Rectal smooth muscle tissue (tissue), 1 donor: ENCODE measurements at regions not wholly inside any gene's neighbourhood (a gene's known extent, or its start where the extent isn't known, plus 50 kb on each side); places are given as distances from the start of the nearest gene placed in this dataset.

Experiments used
- H3K27ac ChIP-seq: one replicate; pipeline ENCODE4 v1.7.0; 2013; ENCODE audit warnings: low read depth, low read length, inconsistent platforms
- H3K27me3 ChIP-seq: one replicate; pipeline ENCODE4 v1.7.0; 2013; ENCODE audit warnings: low read length; ENCODE audit not compliant: control insufficient read depth, insufficient read depth
- H3K36me3 ChIP-seq: one replicate; pipeline ENCODE4 v1.7.0; 2013; ENCODE audit warnings: low read length; ENCODE audit not compliant: control insufficient read depth, insufficient read depth
- H3K4me1 ChIP-seq: one replicate; pipeline ENCODE4 v1.7.0; 2013; ENCODE audit warnings: low read length; ENCODE audit not compliant: control insufficient read depth, insufficient read depth
- H3K4me3 ChIP-seq: one replicate; pipeline ENCODE4 v1.7.0; 2013; ENCODE audit warnings: low read length
- H3K9ac ChIP-seq: one replicate; pipeline ENCODE4 v1.7.0; 2013; ENCODE audit warnings: low read length

DNA sequence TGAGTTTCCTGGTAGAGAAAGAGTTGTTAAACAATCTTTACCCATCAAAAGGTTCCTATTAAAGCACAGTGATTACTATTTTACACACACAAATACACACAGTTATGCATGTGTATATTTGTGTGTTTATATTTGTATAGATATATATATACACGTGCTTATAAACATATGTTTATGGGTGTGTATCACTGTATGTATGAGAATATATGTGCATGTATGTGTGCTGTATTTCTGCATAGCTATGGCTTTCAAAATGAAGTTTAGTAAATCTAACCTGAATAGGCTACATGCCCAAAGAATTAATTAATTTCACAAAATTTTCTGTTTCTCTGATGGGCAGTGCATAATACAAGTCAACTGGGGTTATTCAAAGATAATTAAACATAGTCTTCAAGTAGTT is 723.1 kb upstream of the KIRREL3 start:
- no peak overlapping the region for H3K27ac ChIP-seq
- no peaks in the 10 kb centered on the region for H3K27me3 ChIP-seq
- H3K9ac ChIP-seq, result no peak overlapping the region
- H3K36me3 ChIP-seq, result no peaks in the 10 kb centered on the region
- no peak overlapping the region for H3K4me3 ChIP-seq
- no peaks in the 10 kb centered on the region for H3K4me1 ChIP-seq

DNA sequence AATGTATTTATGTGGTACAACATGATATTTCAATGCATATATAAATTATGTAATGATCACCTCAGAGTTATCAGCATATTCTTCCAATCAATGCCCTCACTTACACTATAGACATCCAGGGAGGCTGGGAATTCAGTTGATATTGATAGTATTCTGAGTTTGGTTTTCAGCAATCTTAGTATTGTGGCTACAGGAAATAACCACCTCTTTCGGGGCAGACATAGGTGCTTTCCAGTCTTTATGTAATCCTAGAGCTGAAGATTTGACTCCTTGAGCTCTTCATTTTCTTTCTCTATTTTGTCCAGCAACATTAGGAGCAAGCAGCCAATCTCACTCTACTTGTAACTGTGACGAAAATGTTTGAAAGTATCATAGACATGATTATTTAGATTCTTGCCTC is 712.7 kb upstream of the KIRREL3 start:
- H3K4me3 ChIP-seq, result no peak overlapping the region
- H3K4me1 ChIP-seq, result no peaks in the 10 kb centered on the region
- H3K9ac ChIP-seq, result no peak overlapping the region
- no peak overlapping the region for H3K27ac ChIP-seq
- no peaks in the 10 kb centered on the region for H3K27me3 ChIP-seq
- no peaks in the 10 kb centered on the region for H3K36me3 ChIP-seq

DNA sequence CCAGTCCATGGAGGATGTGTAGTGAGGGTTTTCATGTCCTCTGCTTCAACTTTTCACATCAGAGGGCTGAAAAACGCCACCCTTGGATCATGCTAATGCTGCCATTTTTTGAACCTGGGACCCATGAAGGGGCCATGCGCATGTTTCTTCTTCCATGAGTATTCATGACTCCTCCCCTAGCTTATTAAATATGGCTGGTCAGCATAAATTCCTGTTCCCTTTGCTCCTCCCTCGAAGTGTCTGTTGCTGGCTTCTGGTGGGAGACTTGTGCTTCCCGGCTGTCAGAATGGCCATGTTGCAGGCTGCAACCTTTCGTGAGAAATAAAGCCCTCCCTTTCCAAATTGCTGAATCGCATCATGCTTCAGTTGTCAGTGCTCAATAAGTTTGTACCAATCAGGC is 711.2 kb upstream of the KIRREL3 start:
- Histone ChIP-seq H3K4me3 (no peak overlapping the region), H3K27ac (no peak overlapping the region), H3K9ac (no peak overlapping the region), H3K4me1 (no peaks in the 10 kb centered on the region), H3K36me3 (no peaks in the 10 kb centered on the region), H3K27me3 (no peaks in the 10 kb centered on the region)

DNA sequence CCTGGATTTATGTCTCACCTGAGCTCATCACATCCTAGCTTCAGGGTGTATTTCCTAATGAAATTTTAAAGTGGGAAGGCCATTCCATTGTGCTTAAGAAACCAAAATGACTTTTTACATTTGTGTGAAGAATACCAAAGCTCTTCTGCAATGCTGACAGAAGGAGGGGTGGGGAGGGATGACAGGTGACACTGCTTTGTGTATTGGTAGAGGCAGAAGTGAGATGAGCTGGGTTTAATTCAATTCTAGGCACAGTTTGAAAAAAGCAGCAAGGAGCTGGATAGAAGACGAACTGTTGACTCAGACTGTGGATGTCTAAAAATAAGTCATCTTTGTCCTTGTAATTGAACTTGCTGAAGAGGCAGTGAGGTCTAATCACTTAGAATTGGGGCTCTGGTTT is 710.3 kb upstream of the KIRREL3 start:
- Histone ChIP-seq H3K4me1 (no peaks in the 10 kb centered on the region), H3K36me3 (no peaks in the 10 kb centered on the region), H3K27ac (no peak overlapping the region)

DNA sequence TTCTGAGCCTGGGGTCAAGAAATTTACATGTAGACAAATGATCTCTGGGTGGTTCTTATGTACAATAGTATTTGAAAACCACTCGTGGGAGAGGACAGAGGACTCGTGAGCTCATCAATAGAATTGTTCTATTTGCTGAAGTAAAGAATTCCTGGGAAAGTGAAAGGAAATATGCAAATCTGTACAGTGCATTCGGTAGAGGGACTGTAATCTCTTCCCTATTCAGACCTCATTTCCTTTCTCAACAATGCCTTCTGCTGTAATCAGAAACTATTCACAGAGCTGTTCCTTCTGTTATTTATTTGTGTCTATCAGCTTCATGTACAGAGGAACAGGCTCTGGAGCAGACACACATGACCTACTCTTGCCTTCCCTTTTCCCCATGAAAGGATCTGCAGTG is 709.4 kb upstream of the KIRREL3 start:
- H3K36me3 ChIP-seq, result no peaks in the 10 kb centered on the region
- H3K27ac ChIP-seq, result no peak overlapping the region
- no peaks in the 10 kb centered on the region for H3K4me1 ChIP-seq
- no peak overlapping the region for H3K9ac ChIP-seq
- no peaks in the 10 kb centered on the region for H3K27me3 ChIP-seq
- no peak overlapping the region for H3K4me3 ChIP-seq

More for the DNA sequence above, 710.3 kb upstream of the KIRREL3 start:
- H3K27me3 ChIP-seq, result no peaks in the 10 kb centered on the region
- no peak overlapping the region for H3K4me3 ChIP-seq
- H3K9ac ChIP-seq, result no peak overlapping the region

DNA sequence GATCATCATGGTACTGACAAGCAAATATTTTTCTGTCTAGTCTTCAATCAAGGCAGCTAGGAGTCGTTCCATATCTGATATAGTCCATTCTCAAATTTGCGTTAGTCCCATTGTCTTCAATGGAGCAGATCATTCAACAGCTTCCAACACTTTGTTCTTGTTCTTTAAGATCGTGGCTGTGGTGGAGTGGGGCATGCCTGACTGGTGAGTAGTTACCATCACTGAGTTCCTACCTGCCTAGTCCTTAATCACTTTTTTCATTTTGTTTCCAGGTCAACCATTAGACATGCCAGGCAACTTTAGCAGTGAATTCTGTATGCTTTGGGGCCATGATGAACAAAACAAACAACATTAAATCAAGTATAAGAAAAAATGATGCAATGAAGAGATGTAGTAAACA is 693.1 kb upstream of the KIRREL3 start:
- H3K9ac ChIP-seq, result no peak overlapping the region
- no peaks in the 10 kb centered on the region for H3K36me3 ChIP-seq
- no peaks in the 10 kb centered on the region for H3K27me3 ChIP-seq
- H3K27ac ChIP-seq, result no peak overlapping the region
- H3K4me1 ChIP-seq, result no peaks in the 10 kb centered on the region
- no peak overlapping the region for H3K4me3 ChIP-seq

DNA sequence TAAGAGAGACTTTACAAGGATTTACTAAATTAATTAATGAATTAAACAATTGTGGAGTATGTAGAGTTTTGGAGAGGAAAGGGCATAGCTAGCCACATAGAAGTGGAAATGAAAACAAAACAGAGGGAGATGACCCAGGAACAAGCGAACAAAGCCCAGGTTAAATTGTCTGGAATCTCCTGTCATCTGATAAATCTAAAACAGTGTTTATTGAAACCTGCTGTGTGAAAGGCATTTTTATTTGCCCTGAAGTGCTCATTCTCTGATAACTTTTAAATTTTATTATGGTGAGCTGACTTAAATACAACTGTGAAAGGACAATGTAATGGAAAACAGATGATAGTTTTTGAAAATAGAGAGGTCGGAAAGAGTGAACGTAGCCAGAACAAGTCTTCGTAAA is 682.8 kb upstream of the KIRREL3 start:
- Histone ChIP-seq H3K9ac (no peak overlapping the region), H3K27ac (no peak overlapping the region), H3K27me3 (no peaks in the 10 kb centered on the region), H3K4me3 (no peak overlapping the region), H3K4me1 (no peaks in the 10 kb centered on the region), H3K36me3 (no peaks in the 10 kb centered on the region)

DNA sequence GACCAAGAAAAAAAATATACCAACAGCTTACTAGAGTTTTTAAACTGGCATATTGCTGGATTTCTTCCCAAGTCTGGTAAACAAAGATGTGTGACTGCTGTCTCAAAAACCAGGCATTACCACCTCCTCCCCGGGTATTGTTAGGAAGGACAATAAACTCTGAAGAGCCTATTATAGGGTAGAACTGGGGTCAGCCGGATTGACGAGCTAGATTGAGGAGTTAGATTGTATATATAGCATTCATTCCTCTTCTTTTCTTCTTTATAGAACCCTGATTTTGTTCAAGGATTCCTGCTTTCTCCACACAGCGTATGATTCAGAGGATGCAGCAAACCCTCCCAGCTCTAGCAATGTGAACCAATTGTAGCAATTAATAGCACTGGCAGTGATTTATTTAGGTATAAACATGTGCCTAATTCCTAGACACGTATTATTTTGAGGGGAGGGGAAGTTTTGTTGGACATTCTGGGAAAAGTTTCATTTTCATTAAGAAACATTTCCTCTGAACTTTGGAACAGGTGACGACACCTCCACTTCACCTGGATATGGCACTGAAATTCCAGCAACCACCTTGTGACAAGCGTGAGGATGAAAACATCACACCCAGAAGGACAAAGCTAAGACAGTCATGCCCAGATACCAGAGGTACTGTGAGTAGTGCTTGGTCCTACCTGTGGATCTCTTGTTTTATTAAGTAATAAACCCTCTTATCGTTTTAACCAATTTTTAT is 679.4 kb upstream of the KIRREL3 start:
- H3K36me3 ChIP-seq, result no peaks in the 10 kb centered on the region
- no peak overlapping the region for H3K27ac ChIP-seq
- peaks cover 2% of the 10 kb centered on the region for H3K4me1 ChIP-seq
- no peaks in the 10 kb centered on the region for H3K27me3 ChIP-seq
- H3K4me3 ChIP-seq, result no peak overlapping the region
- H3K9ac ChIP-seq, result no peak overlapping the region

DNA sequence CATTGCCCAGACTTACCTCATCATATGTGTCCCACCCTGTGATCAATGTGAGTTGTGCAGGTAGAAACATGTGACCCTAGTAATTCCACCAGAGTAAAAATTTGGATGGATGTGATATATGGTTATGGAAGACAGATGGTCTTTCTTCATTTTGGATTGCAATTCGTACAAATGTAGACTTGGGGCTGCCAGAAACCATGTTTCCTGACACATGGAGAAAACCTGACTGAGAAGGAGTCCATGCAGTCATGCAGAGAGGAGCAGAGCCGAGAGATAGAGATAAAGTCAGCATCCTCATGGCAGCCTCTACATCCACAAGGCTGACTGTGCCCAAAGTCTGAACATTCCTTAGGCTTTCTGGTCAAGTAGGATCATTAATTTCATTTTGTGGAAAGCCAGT is 678.1 kb upstream of the KIRREL3 start:
- no peaks in the 10 kb centered on the region for H3K27me3 ChIP-seq
- H3K9ac ChIP-seq, result no peak overlapping the region
- peaks cover 2% of the 10 kb centered on the region for H3K4me1 ChIP-seq
- no peaks in the 10 kb centered on the region for H3K36me3 ChIP-seq
- H3K27ac ChIP-seq, result no peak overlapping the region
- no peak overlapping the region for H3K4me3 ChIP-seq

DNA sequence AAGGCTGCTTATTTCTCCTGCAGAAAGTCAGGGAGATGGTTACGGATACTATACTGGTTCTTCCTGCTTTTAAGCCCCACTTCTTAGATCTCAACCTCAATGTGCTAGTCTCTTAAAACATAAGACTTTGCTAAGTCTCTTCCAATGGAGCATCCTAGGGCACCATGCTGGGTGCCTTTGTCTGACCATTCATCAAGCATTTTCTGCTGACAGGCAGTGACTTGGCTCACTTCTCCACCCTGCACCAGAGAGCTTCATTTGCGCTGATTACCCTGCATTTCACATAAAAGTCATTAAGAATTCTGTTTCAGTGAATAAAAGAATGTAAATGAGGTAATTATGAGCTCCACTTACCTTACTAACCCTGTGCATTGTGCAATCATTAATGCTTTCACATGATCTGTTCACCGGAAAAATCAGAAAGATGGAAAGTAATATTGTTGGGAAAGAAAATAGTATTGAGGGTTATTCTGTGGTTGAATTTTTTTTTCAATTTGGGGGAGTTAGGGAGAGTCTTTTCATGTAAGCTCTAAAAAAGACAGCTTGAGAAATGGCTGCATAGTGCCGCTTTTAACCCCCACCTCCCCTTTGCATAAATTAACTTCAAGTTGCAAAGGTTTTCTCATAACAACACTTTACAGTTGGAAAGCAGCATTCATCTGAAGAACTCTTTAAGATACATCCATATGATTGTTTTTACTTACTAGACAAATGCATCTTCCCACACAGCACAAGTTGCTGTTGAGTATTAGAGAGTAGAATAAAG is 677.3 kb upstream of the KIRREL3 start:
- H3K27ac ChIP-seq, result no peak overlapping the region
- no peak overlapping the region for H3K4me3 ChIP-seq
- no peak overlapping the region for H3K9ac ChIP-seq
- peaks cover 2% of the 10 kb centered on the region for H3K4me1 ChIP-seq
- no peaks in the 10 kb centered on the region for H3K27me3 ChIP-seq
- no peaks in the 10 kb centered on the region for H3K36me3 ChIP-seq

DNA sequence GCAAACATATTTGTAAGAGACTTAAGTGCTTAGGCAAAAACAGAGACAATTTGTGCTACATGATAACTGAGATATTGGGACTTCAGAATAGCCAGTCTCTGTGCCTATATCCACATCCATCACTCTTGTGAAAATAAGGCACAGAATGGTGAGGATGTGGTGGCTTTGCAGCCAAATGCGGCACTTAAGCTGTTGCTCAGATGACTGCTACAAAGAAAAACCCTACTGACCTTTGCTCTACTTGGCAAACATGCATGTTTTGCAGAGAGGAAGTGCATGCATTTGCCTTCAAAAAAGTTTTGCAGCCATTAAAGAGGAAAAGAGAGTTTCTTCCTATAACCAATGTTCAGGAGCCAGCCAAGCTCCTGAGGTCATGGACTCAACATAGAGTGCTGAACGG is 675.0 kb upstream of the KIRREL3 start:
- Histone ChIP-seq H3K4me3 (no peak overlapping the region), H3K27me3 (no peaks in the 10 kb centered on the region), H3K4me1 (peaks cover 2% of the 10 kb centered on the region), H3K9ac (no peak overlapping the region), H3K27ac (no peak overlapping the region), H3K36me3 (no peaks in the 10 kb centered on the region)

DNA sequence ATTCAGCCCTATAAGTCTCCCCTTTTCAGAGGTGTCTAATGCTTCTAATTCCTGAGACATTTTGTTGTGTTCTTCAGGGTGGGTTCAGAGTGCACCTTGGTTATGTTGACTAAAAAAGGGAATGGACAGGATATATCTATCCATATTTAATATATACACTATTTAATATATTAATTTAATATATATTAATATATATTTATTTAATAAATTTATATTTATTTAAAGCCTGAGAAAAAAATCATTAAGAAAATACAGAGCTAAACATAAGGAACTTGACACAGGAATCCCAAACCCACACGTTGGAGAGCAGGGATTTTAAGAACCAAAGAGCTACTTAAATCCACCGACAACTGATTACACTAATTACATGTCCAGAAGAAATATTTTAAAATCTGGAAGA is 674.2 kb upstream of the KIRREL3 start:
- peaks cover 2% of the 10 kb centered on the region for H3K4me1 ChIP-seq
- H3K4me3 ChIP-seq, result no peak overlapping the region
- H3K27ac ChIP-seq, result no peak overlapping the region
- H3K27me3 ChIP-seq, result no peaks in the 10 kb centered on the region
- no peaks in the 10 kb centered on the region for H3K36me3 ChIP-seq
- H3K9ac ChIP-seq, result no peak overlapping the region
